BJ (cell line): ENCODE measurements at regions not wholly inside any gene's neighbourhood (a gene's known extent, or its start where the extent isn't known, plus 50 kb on each side); places are given as distances from the start of the nearest gene placed in this dataset.
A peak's percentile ranks its signal among the peaks of the same experiment; 100 is the strongest.

Experiments
- CTCF ChIA-PET: fragments of 350-600 bp; formaldehyde crosslinking; extraction: SDS; loops from one replicate; lab custom pipeline; 2021; ENCODE audit warnings: antibody characterized with exemption, inconsistent platforms; lab: Yijun Ruan, JAX
- POLR2A ChIA-PET: fragments of 300-600 bp; sonication (Branson Sonifier 250); formaldehyde crosslinking; extraction: SDS; loops from one replicate; lab custom pipeline; 2021; ENCODE audit warnings: antibody characterized with exemption; lab: Charles Lee
- DNase-seq: peaks from one replicate; pipeline ENCODE4 v3.0.0-alpha.2; 2011; ENCODE audit warnings: low read depth
- H3K27me3 ChIP-seq: 2 replicates; pipeline ENCODE4 v1.6.0; 2011; ENCODE audit warnings: low read length; ENCODE audit not compliant: control insufficient read depth, insufficient read depth
- H3K36me3 ChIP-seq: 2 replicates; pipeline ENCODE4 v1.5.1; 2011; ENCODE audit warnings: low read length; ENCODE audit not compliant: control insufficient read depth, insufficient read depth
- H3K4me3 ChIP-seq: 2 replicates; pipeline ENCODE4 v1.5.1; 2011; ENCODE audit warnings: low read depth, mild to moderate bottlenecking, control low read depth, low read length
- TF ChIP-seq, protein P1 (sequence below): IDR thresholded peaks from 2 replicates; pipeline ENCODE4 v1.5.1; 2011; ENCODE audit warnings: low read depth, mild to moderate bottlenecking, control low read depth, inconsistent platforms, low read length, moderate library complexity; ENCODE audit not compliant: insufficient read depth

DNA sequence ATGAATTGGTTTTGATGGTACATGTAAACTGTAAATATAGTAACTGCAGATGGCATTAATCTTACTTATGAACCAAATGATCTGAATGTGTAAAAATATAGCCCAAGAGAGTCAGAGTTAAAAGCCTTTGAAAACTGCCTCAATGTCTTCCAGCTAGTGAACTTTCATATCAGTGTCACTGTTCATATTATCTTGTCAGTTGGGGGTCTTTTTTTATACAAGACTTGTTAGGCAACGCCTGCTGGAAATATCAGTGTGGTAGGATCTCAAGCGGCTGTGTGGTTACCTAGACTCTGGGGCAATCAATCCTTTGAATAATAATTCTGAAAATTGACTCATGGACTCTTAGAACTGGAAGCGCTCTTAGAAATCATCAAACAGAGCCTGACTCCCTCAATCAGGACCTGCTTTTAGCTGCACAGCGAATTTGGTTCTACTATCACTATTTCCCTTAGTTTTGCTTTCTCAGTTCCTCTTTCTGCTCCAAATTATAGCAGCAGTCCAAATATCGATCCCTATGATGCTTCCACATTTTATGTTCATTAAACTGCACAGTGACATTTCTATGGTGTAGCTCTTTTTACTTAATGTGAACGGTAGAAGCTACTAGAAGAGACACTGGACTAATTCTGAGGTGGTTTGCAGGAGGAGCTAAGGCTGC, 100.1 kb upstream of the COL1A2 start:
- DNase-seq, result no peak
- POLR2A ChIA-PET, result interaction anchor here (0.7 to 7.0 kb wide), 6 partner anchors 74 to 137 kb away, joined by 4 to 166 read pairs (median 65); partner anchors contain the start of gene COL1A2
- TF ChIP-seq, protein P1, sequence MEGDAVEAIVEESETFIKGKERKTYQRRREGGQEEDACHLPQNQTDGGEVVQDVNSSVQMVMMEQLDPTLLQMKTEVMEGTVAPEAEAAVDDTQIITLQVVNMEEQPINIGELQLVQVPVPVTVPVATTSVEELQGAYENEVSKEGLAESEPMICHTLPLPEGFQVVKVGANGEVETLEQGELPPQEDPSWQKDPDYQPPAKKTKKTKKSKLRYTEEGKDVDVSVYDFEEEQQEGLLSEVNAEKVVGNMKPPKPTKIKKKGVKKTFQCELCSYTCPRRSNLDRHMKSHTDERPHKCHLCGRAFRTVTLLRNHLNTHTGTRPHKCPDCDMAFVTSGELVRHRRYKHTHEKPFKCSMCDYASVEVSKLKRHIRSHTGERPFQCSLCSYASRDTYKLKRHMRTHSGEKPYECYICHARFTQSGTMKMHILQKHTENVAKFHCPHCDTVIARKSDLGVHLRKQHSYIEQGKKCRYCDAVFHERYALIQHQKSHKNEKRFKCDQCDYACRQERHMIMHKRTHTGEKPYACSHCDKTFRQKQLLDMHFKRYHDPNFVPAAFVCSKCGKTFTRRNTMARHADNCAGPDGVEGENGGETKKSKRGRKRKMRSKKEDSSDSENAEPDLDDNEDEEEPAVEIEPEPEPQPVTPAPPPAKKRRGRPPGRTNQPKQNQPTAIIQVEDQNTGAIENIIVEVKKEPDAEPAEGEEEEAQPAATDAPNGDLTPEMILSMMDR, result no peak
- H3K36me3 ChIP-seq, result no peaks in the 10 kb centered on the region
- no peak overlapping the region for H3K4me3 ChIP-seq
- CTCF ChIA-PET, result interaction anchor here (1.0 to 13.2 kb wide), 20 partner anchors 47 to 142 kb away, joined by 3 to 405 read pairs (median 6); partner anchors contain the start of gene COL1A2
- H3K27me3 ChIP-seq, result no peaks in the 10 kb centered on the region

DNA sequence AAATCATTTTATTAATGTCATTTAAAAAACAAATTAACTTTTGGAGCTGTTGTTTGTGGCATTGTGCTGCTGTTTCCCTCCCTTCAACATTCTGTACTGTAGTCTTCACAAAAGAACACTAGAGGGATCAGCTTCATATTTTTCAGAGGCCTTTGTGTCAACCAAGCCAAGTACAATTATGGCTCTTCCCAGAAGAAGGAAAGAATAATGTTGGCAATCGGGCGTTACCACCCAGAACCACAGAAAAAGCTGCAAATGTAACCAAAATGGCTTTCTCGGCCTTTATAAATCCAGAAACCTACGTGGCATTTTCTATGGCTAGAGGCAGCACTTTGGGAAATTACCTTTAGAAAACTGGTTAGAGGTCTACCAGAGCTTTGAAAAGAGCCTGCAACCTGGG, 98.8 kb upstream of the COL1A2 start:
- DNase-seq, result peak; percentile 60
- H3K4me3 ChIP-seq, result peak overlapping the region; percentile 41
- POLR2A ChIA-PET, result interaction anchor here (0.6 to 7.0 kb wide), 11 partner anchors 72 to 395 kb away, joined by 3 to 166 read pairs (median 17); partner anchors contain the start of gene COL1A2
- H3K36me3 ChIP-seq, result no peaks in the 10 kb centered on the region
- TF ChIP-seq, protein P1, result peak; percentile 75
- CTCF ChIA-PET, result interaction anchor here (0.5 to 13.2 kb wide), 28 partner anchors 9 to 141 kb away, joined by 3 to 405 read pairs (median 6); partner anchors contain the start of gene COL1A2
- H3K27me3 ChIP-seq, result no peaks in the 10 kb centered on the region

DNA sequence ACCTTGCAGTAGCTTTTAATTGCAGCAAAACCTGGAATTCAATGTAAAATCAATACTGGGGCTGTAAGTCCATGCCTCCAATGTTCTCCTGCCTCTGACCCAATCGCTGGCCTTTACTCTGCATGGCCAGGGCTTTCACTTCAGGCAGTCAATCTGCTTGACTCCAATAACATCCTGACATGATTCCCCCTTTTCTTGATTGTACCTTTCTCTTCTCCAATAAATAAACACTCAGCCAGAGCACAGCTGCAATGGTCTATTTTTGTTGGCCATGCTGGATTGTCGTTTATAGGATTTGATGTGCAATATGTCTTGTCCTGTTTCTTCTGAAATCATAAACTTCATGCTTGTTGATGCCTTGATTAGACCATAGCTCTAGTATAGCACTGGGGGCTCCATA, 97.8 kb upstream of the COL1A2 start:
- TF ChIP-seq, protein P1, result no peak
- H3K27me3 ChIP-seq, result no peaks in the 10 kb centered on the region
- POLR2A ChIA-PET, result interaction anchor here (0.7 to 7.0 kb wide), 12 partner anchors 48 to 135 kb away, joined by 3 to 166 read pairs (median 14); partner anchors contain the start of gene COL1A2
- peak overlapping the region; percentile 41 for H3K4me3 ChIP-seq
- CTCF ChIA-PET, result interaction anchor here (1.0 to 13.2 kb wide), 16 partner anchors 8 to 140 kb away, joined by 3 to 405 read pairs (median 10); partner anchors contain the start of gene COL1A2
- H3K36me3 ChIP-seq, result no peaks in the 10 kb centered on the region
- no peak for DNase-seq

DNA sequence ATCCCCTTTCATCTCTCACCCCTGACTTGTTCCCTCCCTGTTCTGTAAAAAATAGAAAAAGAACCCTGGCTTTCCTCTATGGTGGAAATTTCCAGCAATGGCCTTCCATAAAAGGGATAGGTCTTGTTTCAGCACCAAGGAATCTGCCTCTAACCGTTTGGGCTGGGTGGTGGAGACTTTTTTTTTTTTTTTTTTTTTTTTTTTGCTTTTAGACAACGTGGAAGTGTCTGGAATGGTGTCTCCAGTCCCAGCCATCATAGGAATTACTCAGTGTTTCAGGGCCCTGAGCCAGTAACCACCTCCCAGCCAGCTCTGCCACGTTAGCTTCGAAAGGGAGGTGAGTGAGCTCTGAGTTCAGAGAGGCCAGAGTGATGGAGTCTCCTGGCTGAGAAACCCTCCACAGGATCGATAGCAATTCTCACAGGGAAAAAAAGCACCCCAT, 97.3 kb upstream of the COL1A2 start:
- Histone ChIP-seq H3K27me3 (no peaks in the 10 kb centered on the region), H3K4me3 (peak overlapping the region; percentile 41), H3K36me3 (no peaks in the 10 kb centered on the region)
- TF ChIP-seq, protein P1, result no peak
- CTCF ChIA-PET, result interaction anchor here (1.1 to 13.2 kb wide), 10 partner anchors 8 to 139 kb away, joined by 3 to 405 read pairs (median 30); partner anchors contain the start of gene COL1A2
- POLR2A ChIA-PET, result interaction anchor here (0.6 to 7.0 kb wide), 11 partner anchors 46 to 135 kb away, joined by 3 to 166 read pairs (median 17); partner anchors contain the start of gene COL1A2
- DNase-seq, result peak; percentile 98

DNA sequence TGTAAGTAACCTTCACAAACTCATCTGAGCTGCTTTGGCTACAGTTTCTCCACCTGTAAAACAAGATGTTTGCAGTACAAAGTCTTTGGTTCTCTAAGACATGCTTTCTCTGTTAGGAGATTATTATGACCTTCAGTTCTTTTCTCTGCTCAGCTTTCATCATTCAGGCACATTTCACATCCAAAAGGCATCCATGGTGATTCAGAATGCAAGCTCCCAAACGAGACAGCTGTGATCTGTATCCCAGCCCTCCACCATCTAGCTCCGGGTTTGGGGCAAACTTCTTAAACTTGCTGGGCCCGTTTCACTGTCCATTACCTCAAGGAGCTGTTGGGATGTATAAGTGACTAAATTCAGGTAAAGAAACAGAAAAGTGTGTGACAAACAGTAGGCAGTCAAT, 95.8 kb upstream of the COL1A2 start:
- TF ChIP-seq, protein P1, result no peak
- CTCF ChIA-PET, result interaction anchor here (0.9 to 8.6 kb wide), 8 partner anchors 10 to 122 kb away, joined by 3 to 87 read pairs (median 10); partner anchors contain the start of gene COL1A2
- POLR2A ChIA-PET, result interaction anchor here (0.5 to 7.0 kb wide), 4 partner anchors 25 to 96 kb away, joined by 3 to 166 read pairs (median 80); partner anchors contain the start of gene COL1A2
- peak; percentile 45 for DNase-seq
- no peak overlapping the region for H3K4me3 ChIP-seq
- no peaks in the 10 kb centered on the region for H3K36me3 ChIP-seq
- no peaks in the 10 kb centered on the region for H3K27me3 ChIP-seq
